Endothelial cell of umbilical vein (primary cell): ENCODE measurements at regions not wholly inside any gene's neighbourhood (a gene's known extent, or its start where the extent isn't known, plus 50 kb on each side); places are given as distances from the start of the nearest gene placed in this dataset.

Experiments used
- BruUV-seq: library from RNA; stranded (reverse); fragments of 400-500 nt; replicated peaks from 2 replicates; lab custom pipeline; 2021; lab: Mats Ljungman, UMichigan
- CTCF ChIA-PET: fragments of 300-600, 350-600 bp; sonication (Branson Sonifier 250); formaldehyde crosslinking; loops from one replicate; lab custom pipeline; 2021; ENCODE audit warnings: antibody characterized with exemption, inconsistent platforms; lab: Charles Lee
- POLR2A ChIA-PET: fragments of 300-600, 350-600 bp; sonication (Branson Sonifier 250); formaldehyde crosslinking; loops from one replicate; lab custom pipeline; 2021; ENCODE audit warnings: antibody characterized with exemption, inconsistent platforms; lab: Charles Lee
- DNase-seq: peaks from one replicate; pipeline ENCODE4 v3.0.0-alpha.2; 2011; ENCODE audit warnings: low read depth, low spot score
- FAIRE-seq: peaks from 2 replicates; lab custom pipeline; 2011; peaks lifted over from hg19 to GRCh38; lab: Jason Lieb, UNC
- H2AFZ ChIP-seq: 2 replicates; pipeline ENCODE4 v1.6.0; 2012; ENCODE audit warnings: low read depth, low read length, control low read depth, inconsistent platforms
- H3K27ac ChIP-seq: 2 replicates; pipeline ENCODE4 v1.5.1; 2011; ENCODE audit warnings: low read depth, mild to moderate bottlenecking, control low read depth, low read length, moderate library complexity; ENCODE audit not compliant: insufficient read depth
- H3K27me3 ChIP-seq, 2 experiments: 2 replicates each; pipeline versions ENCODE4 v1.6.0 to v1.6.1; 2011; ENCODE audit warnings: low read length in 2 of 2, mixed read lengths in 1 of 2; ENCODE audit not compliant: control insufficient read depth in 2 of 2, insufficient read depth in 2 of 2
- H3K36me3 ChIP-seq, 2 experiments: 2 replicates in 1 of 2; 3 replicates in 1 of 2; pipeline ENCODE4 v1.5.1; 2011; ENCODE audit warnings: low read length in 2 of 2, mild to moderate bottlenecking in 1 of 2, moderate library complexity in 1 of 2; ENCODE audit not compliant: control insufficient read depth in 2 of 2, insufficient read depth in 2 of 2; ENCODE audit errors: extremely low read depth in 1 of 2
- H3K4me1 ChIP-seq: 3 replicates; pipeline ENCODE4 v1.5.1; 2011; ENCODE audit warnings: mild to moderate bottlenecking, low read length; ENCODE audit not compliant: control insufficient read depth, insufficient read depth; ENCODE audit errors: extremely low read depth
- H3K4me2 ChIP-seq: 2 replicates; pipeline ENCODE4 v1.6.1; 2011; ENCODE audit warnings: low read length, control low read depth, mixed read lengths; ENCODE audit not compliant: insufficient read depth
- H3K4me3 ChIP-seq, 3 experiments: fragments of 200-600 bp in 1 of 3; sonication (generic), shearing (Covaris generic) in 1 of 3; replicated peaks in 1 of 3; 2 replicates each; pipeline ENCODE4 v1.5.1; 2011 to 2016; ENCODE audit warnings: control low read depth in 3 of 3, low read length in 3 of 3, mild to moderate bottlenecking in 2 of 3, inconsistent platforms in 1 of 3, low read depth in 1 of 3, moderate library complexity in 1 of 3; ENCODE audit not compliant: insufficient read depth in 1 of 3
- H3K79me2 ChIP-seq: 2 replicates; pipeline ENCODE4 v1.6.0; 2012; ENCODE audit warnings: low read length, inconsistent platforms; ENCODE audit not compliant: control insufficient read depth, insufficient read depth
- H3K9ac ChIP-seq: replicated peaks from 2 replicates; pipeline ENCODE3; 2011; ENCODE audit warnings: low read length, control low read depth; ENCODE audit not compliant: insufficient read depth; ENCODE audit errors: extremely low read depth
- H3K9me1 ChIP-seq: replicated peaks from 3 replicates; pipeline ENCODE4 v1.6.0; 2011; ENCODE audit warnings: mild to moderate bottlenecking, low read length; ENCODE audit not compliant: control insufficient read depth, insufficient read depth; ENCODE audit errors: extremely low read depth
- H3K9me3 ChIP-seq: replicated peaks from 2 replicates; pipeline ENCODE4 v1.5.1; 2012; ENCODE audit warnings: low read length, inconsistent platforms; ENCODE audit not compliant: control insufficient read depth, insufficient read depth
- H4K20me1 ChIP-seq: replicated peaks from 2 replicates; pipeline ENCODE3; 2011; ENCODE audit warnings: mild to moderate bottlenecking, low read length; ENCODE audit not compliant: control insufficient read depth, insufficient read depth; ENCODE audit errors: extremely low read depth
- CTCF ChIP-seq, 2 donors: IDR thresholded peaks; 1 replicate in 1 of 2; 2 replicates in 1 of 2; pipeline ENCODE4 v1.5.1; 2011; ENCODE audit warnings: low read length in 2 of 2, mild to moderate bottlenecking in 2 of 2, moderate library complexity in 2 of 2, control low read depth in 1 of 2, inconsistent platforms in 1 of 2, low read depth in 1 of 2; ENCODE audit not compliant: insufficient read depth in 1 of 2; ENCODE audit errors: extremely low read depth in 1 of 2
- EZH2 ChIP-seq: IDR thresholded peaks from 2 replicates; pipeline ENCODE4 v1.6.1; 2012; ENCODE audit warnings: borderline replicate concordance, low read depth, mild to moderate bottlenecking, moderate library complexity, low read length, inconsistent platforms; ENCODE audit not compliant: severe bottlenecking
- FOS ChIP-seq: IDR thresholded peaks from 2 replicates; pipeline ENCODE4 v1.6.1; 2011; ENCODE audit warnings: mild to moderate bottlenecking, low read length, moderate library complexity, borderline replicate concordance; ENCODE audit not compliant: insufficient read depth
- GATA2 ChIP-seq: IDR thresholded peaks from 2 replicates; pipeline ENCODE4 v1.7.0; 2011; ENCODE audit warnings: low read depth, mild to moderate bottlenecking, moderate library complexity, mixed read lengths, low read length; ENCODE audit not compliant: insufficient read length, insufficient read depth
- JUN ChIP-seq: IDR thresholded peaks from 2 replicates; pipeline ENCODE4 v1.6.1; 2011; ENCODE audit warnings: borderline replicate concordance, low read depth; ENCODE audit not compliant: insufficient read length, insufficient read depth
- MAX ChIP-seq: IDR thresholded peaks from 2 replicates; pipeline ENCODE4 v1.6.1; 2011; ENCODE audit not compliant: insufficient read depth, insufficient read length
- MYC ChIP-seq: IDR thresholded peaks from one replicate; pipeline ENCODE4 v1.6.1; 2011; ENCODE audit warnings: mild to moderate bottlenecking, low read depth, low read length
- POLR2A ChIP-seq: IDR thresholded peaks from 2 replicates; pipeline ENCODE4 v1.6.1; 2012; ENCODE audit warnings: low read depth, mild to moderate bottlenecking, control low read depth, low read length
- POLR2AphosphoS5 ChIP-seq: IDR thresholded peaks from 2 replicates; pipeline ENCODE4 v1.6.1; 2012; ENCODE audit warnings: low read depth, mild to moderate bottlenecking, control low read depth, low read length, moderate library complexity; ENCODE audit not compliant: insufficient read depth
- dilution Hi-C: fragments of 300-500 bp; cut with MboI; formaldehyde crosslinking; loops from one replicate; pipeline ENCODE4 v1.15.0; 2019; ENCODE audit warnings: low sequenced_read_pairs; ENCODE audit not compliant: extremely low pct_ligation_motif_present
- intact Hi-C: fragments of 100-400 bp; cut with micrococcal nuclease; formaldehyde crosslinking; loops from one replicate; pipeline ENCODE4 v1.10.0; 2022

GRCh38 chr18:56413862-56414261 is 224.5 kb downstream of the TXNL1 start:
- intact Hi-C loops (no loop called here), dilution Hi-C loops (no loop called here)
- no peaks in the 10 kb centered on the region for H3K27me3 ChIP-seq
- ChIA-PET POLR2A (no interaction called here), CTCF (interaction anchor here (1.1 kb wide), 1 partner anchor 18 kb away, joined by 3 read pairs; no protein-coding TSS in a partner anchor)
- no peaks in the 10 kb centered on the region for H4K20me1 ChIP-seq
- H3K4me2 ChIP-seq: no peak overlapping the region
- no TSS peak for BruUV-seq
- no peak overlapping the region for H3K4me3 ChIP-seq
- H3K27ac ChIP-seq: no peak overlapping the region
- H3K4me1 ChIP-seq: no peaks in the 10 kb centered on the region
- TF ChIP-seq CTCF (IDR thresholded peaks at IDR 0.05; ENCODE audit: extremely low read depth in 1 of 2, insufficient read depth in 1 of 2, low read depth in 1 of 2, low read length in 2 of 2) (no peak), JUN (no peak), GATA2 (no peak), MAX (no peak), POLR2A (no peak), POLR2AphosphoS5 (no peak), MYC (no peak), EZH2 (no peak), FOS (no peak)
- no peak overlapping the region for H2AFZ ChIP-seq
- H3K36me3 ChIP-seq: no peaks in the 10 kb centered on the region
- H3K9me3 ChIP-seq: no peaks in the 10 kb centered on the region
- no peak for FAIRE-seq
- H3K79me2 ChIP-seq: no peaks in the 10 kb centered on the region
- no peak overlapping the region for H3K9ac ChIP-seq
- no peak for DNase-seq
- no peaks in the 10 kb centered on the region for H3K9me1 ChIP-seq
